Gastroesophageal sphincter (tissue), 4 donors: ENCODE measurements at regions not wholly inside any gene's neighbourhood (a gene's known extent, or its start where the extent isn't known, plus 50 kb on each side); places are given as distances from the start of the nearest gene placed in this dataset.

Experiments
- ATAC-seq: fragments of 150-250 bp; one replicate; pipeline ENCODE4 v1.9.1; 2016; ENCODE audit warnings: mild to moderate bottlenecking, moderate library complexity
- H3K27ac ChIP-seq, 4 donors: fragments of 200-600 bp; sonication (generic) in 3 of 4; 1 replicate in 3 of 4; 2 replicates in 1 of 4; pipeline ENCODE4 v1.5.1; 2016 to 2019
- H3K27me3 ChIP-seq: fragments of 200-600 bp; sonication (generic); one replicate; pipeline ENCODE4 v1.5.1; 2019
- H3K36me3 ChIP-seq, 2 donors: fragments of 200-600 bp; sonication (generic); one replicate each; pipeline ENCODE4 v1.5.1; 2019; ENCODE audit warnings: control low read depth in 1 of 2
- H3K4me1 ChIP-seq, 3 donors: fragments of 200-600 bp; sonication (generic); 1 replicate in 2 of 3; 2 replicates in 1 of 3; pipeline ENCODE4 v1.5.1; 2016 to 2019; ENCODE audit warnings: control low read depth in 2 of 3
- H3K4me3 ChIP-seq, 2 donors: fragments of 200-600 bp; sonication (generic); one replicate each; pipeline ENCODE4 v1.5.1; 2019; ENCODE audit warnings: mild to moderate bottlenecking in 1 of 2, moderate library complexity in 1 of 2
- H3K9me3 ChIP-seq, 3 donors: fragments of 200-600 bp; sonication (generic); one replicate each; pipeline ENCODE4 v1.5.1; 2017 to 2019; ENCODE audit warnings: control low read depth in 2 of 3
- EP300 ChIP-seq: sonication (generic); formaldehyde crosslinking; IDR thresholded peaks from one replicate; pipeline ENCODE4 v1.6.1; 2017; ENCODE audit warnings: antibody characterized with exemption, mild to moderate bottlenecking
- POLR2A ChIP-seq, 2 donors: fragments of 450-650 bp; IDR thresholded peaks; one replicate each; pipeline ENCODE4 v1.6.1; 2017; ENCODE audit warnings: antibody characterized with exemption in 2 of 2, mild to moderate bottlenecking in 2 of 2, moderate library complexity in 1 of 2
- POLR2AphosphoS5 ChIP-seq: sonication (generic); formaldehyde crosslinking; IDR thresholded peaks from one replicate; pipeline ENCODE4 v1.6.1; 2017; ENCODE audit warnings: antibody characterized with exemption
- WGBS, 2 donors: methylation state at CpG; one replicate each; pipeline ENCODE4 v1.1.5; 2018; ENCODE audit warnings: low coverage in 1 of 2; 5-methylcytosine and 5-hydroxymethylcytosine counted together
- TF ChIP-seq, protein P1 (sequence below), 4 experiments: fragments of 200-600 bp in 2 of 4; fragments of 450-650 bp in 2 of 4; sonication (generic) in 1 of 4; IDR thresholded peaks; one replicate each; pipeline ENCODE4 v1.5.1; 2017 to 2019; ENCODE audit warnings: antibody characterized with exemption in 4 of 4, mild to moderate bottlenecking in 2 of 4, moderate library complexity in 2 of 4

DNA sequence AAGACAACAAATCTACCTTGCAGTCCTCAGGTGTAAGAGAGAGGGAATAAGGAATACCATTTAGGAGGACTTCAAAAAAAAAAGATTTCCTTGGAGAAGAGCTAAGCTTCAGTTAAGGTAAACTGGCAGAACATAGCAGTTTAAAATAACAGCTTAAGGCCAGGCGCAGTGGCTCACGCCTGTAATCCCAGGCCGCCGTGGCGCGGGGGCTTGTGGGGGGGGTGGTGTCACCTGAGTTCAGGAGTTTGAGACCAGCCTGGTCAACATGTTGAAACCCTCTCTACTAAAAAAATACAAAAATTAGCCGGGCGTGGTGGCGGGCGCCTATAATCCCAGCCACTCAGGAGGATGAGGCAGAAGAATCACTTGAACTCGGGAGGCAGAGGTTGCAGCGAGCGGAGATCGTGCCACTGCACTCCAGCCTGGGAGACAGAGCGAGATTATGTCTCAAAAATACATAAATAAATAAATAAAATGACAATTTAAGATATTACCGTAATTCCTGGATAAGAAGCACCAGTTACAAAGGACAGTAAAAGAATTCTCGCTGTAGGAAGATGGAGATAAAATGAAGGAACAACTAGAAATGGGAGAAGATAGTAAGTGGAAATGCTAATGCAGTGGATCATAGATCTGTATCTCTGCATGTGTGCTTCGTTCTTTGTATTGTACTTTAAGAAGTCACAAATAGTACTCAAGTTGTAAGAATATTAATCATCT is 1140.2 kb downstream of the NCAM2 start:
- no peaks in the 10 kb centered on the region for H3K9me3 ChIP-seq
- H3K27ac ChIP-seq: no peak overlapping the region
- 75 to 92% methylated on average over 2 to 11 of the region's 18 CpGs for WGBS, 2 donors
- H3K4me3 ChIP-seq: no peak overlapping the region
- TF ChIP-seq POLR2A (IDR thresholded peaks at IDR 0.05) (no peak), EP300 (no peak), POLR2AphosphoS5 (no peak)
- TF ChIP-seq, protein P1, sequence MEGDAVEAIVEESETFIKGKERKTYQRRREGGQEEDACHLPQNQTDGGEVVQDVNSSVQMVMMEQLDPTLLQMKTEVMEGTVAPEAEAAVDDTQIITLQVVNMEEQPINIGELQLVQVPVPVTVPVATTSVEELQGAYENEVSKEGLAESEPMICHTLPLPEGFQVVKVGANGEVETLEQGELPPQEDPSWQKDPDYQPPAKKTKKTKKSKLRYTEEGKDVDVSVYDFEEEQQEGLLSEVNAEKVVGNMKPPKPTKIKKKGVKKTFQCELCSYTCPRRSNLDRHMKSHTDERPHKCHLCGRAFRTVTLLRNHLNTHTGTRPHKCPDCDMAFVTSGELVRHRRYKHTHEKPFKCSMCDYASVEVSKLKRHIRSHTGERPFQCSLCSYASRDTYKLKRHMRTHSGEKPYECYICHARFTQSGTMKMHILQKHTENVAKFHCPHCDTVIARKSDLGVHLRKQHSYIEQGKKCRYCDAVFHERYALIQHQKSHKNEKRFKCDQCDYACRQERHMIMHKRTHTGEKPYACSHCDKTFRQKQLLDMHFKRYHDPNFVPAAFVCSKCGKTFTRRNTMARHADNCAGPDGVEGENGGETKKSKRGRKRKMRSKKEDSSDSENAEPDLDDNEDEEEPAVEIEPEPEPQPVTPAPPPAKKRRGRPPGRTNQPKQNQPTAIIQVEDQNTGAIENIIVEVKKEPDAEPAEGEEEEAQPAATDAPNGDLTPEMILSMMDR (IDR thresholded peaks at IDR 0.05): no peak
- no peaks in the 10 kb centered on the region for H3K27me3 ChIP-seq
- no peak for ATAC-seq
- H3K4me1 ChIP-seq: no peaks in the 10 kb centered on the region
- H3K36me3 ChIP-seq: no peaks in the 10 kb centered on the region

DNA sequence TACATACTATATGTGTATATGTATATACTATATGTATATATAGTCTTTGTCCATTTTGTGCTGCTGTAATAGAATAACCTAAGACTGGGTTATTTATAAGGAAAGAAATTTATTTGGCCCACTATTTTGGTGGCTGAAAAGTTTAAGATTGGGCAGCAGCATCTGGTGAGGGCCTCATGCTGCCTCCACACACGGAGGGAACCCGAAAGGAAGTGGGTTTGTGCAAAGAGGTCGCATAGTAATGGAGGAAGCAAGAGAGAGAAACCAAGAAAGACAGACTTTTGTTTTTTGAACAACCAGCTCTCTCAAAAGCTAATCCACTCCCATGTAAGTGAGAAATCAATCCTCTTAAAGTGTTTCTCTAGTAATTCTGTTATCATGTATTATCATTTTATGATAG is 1147.3 kb downstream of the NCAM2 start:
- H3K4me1 ChIP-seq: no peaks in the 10 kb centered on the region
- H3K27ac ChIP-seq: no peak overlapping the region
- H3K9me3 ChIP-seq: peaks cover 0 to 14% (median 0%) of the 10 kb centered on the region in 3 donors
- H3K27me3 ChIP-seq: no peaks in the 10 kb centered on the region
- no peak for TF ChIP-seq POLR2A (IDR thresholded peaks at IDR 0.05)
- TF ChIP-seq POLR2AphosphoS5: no peak
- TF ChIP-seq EP300: no peak
- TF ChIP-seq, protein P1 (IDR thresholded peaks at IDR 0.05): no peak
- no peak for ATAC-seq
- 67 to 77% methylated on average over 3 of the region's 3 CpGs for WGBS, 2 donors
- no peaks in the 10 kb centered on the region for H3K36me3 ChIP-seq
- H3K4me3 ChIP-seq: no peak overlapping the region

DNA sequence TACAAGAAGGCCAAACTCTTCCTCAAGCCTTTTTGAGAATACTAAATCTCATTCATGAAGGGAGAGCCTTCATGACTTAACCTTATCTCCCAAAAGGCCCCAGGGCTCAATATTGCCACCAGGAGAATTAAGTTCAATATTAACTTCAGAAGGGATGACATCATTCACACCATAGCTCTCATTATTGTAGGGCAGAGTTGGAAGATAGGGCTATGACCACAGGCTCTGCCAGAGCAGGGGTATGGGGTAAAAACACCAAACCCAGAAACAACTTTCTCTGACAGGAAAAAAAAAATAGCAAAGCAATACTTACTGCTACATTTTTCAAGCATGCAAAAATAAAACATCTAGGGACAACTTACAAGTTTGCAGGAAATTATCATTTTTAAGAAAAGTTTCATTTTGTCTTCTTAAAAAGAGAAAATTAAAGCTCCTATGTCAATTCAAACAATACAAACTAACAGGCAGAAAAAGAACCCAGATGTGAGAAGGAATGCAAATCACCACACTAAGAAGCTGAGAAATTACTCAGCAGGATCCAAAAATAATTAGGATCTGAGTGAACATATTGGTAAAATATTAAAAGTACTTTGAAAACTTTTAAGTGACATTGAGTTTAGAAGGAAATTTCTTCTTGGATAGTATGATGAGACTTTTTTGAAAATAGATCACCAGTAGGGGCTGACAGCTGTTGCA is 1156.5 kb downstream of the NCAM2 start:
- no peak for ATAC-seq
- no peak overlapping the region for H3K27ac ChIP-seq

DNA sequence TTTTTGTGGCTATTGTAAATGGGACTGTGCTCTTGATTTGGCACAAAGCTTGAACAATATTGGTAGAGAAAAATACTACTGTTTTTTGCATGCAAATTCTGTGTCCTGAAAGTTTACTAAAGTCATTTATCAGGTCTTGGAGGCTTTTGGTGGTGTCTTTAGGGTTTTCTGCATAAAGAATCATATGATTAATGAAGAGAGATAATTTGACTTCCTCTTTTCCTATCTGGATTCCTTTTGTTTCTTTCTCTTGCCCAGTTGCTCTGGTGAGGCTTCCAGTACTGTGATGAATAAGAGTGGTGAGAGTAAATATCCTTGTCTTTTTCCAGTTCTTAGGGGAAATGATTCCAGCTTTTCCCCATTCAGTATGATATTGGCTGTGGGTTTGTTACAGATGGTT is 1166.7 kb downstream of the NCAM2 start:
- no peak overlapping the region for H3K4me3 ChIP-seq
- no peak for ATAC-seq
- H3K36me3 ChIP-seq: no peaks in the 10 kb centered on the region
- H3K27ac ChIP-seq: no peak overlapping the region
- TF ChIP-seq, protein P1 (IDR thresholded peaks at IDR 0.05): no peak
- no peak for TF ChIP-seq POLR2AphosphoS5
- TF ChIP-seq EP300: no peak
- H3K9me3 ChIP-seq: peaks cover 0 to 9% (median 0%) of the 10 kb centered on the region in 3 donors
- H3K27me3 ChIP-seq: no peaks in the 10 kb centered on the region
- no peaks in the 10 kb centered on the region for H3K4me1 ChIP-seq

More for the DNA sequence above, 1156.5 kb downstream of the NCAM2 start:
- H3K36me3 ChIP-seq: no peaks in the 10 kb centered on the region
- H3K9me3 ChIP-seq: no peaks in the 10 kb centered on the region
- no peaks in the 10 kb centered on the region for H3K4me1 ChIP-seq
- no peaks in the 10 kb centered on the region for H3K27me3 ChIP-seq
- H3K4me3 ChIP-seq: no peak overlapping the region
- TF ChIP-seq EP300 (no peak), POLR2AphosphoS5 (no peak), POLR2A (IDR thresholded peaks at IDR 0.05) (no peak)
- TF ChIP-seq, protein P1 (IDR thresholded peaks at IDR 0.05): no peak

DNA sequence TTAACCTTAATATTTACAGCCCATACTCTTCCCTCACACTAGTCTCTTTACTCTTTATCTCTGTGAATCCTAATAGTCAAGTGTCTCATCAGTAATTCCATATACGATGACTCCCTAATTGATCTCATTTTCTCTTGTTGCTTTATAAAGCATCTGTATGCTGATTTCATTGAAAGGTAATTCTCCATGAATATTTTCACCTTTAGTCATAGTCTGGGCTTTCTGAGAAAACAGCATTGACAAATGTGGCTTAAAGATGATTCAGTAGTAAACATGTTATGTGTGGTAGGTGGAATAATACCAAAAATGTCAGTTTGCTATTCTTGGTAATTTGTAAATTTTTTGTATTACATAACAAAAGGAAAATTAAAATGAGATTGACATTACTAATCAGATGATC is 1176.5 kb downstream of the NCAM2 start:
- WGBS, 2 donors: 80 to 100% methylated on average over 1 of the region's 1 CpG
- H3K27me3 ChIP-seq: no peaks in the 10 kb centered on the region
- ATAC-seq: no peak

More for the DNA sequence above, 1176.5 kb downstream of the NCAM2 start:
- no peak overlapping the region for H3K4me3 ChIP-seq
- no peaks in the 10 kb centered on the region for H3K36me3 ChIP-seq
- no peaks in the 10 kb centered on the region for H3K4me1 ChIP-seq
- no peak overlapping the region for H3K27ac ChIP-seq
- peaks cover 0 to 8% (median 0%) of the 10 kb centered on the region in 3 donors for H3K9me3 ChIP-seq
- TF ChIP-seq, protein P1 (IDR thresholded peaks at IDR 0.05): no peak
- TF ChIP-seq POLR2AphosphoS5: no peak
